NCI-H1105 (cell line): ENCODE measurements at regions not wholly inside any gene's neighbourhood (a gene's known extent, or its start where the extent isn't known, plus 50 kb on each side); places are given as distances from the start of the nearest gene placed in this dataset.
"Not testable (repeated sequence)": the region's sequence is repeated elsewhere in the genome, so short reads cannot be mapped to it uniquely, and the experiment has no call there.

ENCODE experiments used
- DNase-seq: peaks from one replicate; lab custom pipeline; 2025; lab: John Stamatoyannopoulos, UW

DNA sequence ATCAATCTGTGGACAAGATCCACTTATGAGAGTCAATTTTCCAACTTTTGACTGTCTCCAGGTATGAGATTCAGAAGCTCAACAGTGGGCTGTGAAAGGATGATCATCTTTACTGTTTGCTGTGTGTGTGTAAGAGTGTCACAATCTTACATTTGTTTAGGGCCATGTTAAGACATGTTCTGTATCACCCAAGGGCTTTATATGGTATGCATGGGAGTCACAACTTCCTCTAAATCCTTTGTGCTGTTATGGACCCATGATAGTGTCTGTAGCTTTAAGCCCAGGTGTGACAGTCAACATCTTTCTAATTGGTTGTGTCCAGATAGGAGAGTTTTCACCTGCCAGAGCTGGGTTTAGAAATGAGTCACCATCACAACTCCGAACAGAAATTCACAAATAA lies 70.2 kb downstream of the ZNF726 start:
- not testable (repeated sequence) for DNase-seq

DNA sequence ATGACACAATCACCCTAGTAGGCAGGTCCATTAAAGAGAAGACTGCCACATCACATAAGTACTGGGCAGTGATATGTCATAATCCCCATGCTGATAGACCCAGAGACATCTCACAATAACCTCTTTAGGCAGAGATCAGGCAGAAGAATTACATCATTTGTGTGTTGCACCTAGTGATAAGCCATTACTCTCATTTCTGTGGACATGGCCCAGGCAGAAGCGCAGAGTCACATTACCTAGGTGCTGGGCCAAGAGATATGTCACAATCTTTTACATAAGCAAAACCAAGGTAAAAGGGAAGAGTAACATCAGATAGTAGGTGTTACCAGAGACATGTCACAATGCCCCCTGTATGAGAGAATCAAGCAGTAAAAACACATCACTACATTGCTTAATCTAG lies 71.9 kb downstream of the ZNF726 start:
- no peak for DNase-seq

DNA sequence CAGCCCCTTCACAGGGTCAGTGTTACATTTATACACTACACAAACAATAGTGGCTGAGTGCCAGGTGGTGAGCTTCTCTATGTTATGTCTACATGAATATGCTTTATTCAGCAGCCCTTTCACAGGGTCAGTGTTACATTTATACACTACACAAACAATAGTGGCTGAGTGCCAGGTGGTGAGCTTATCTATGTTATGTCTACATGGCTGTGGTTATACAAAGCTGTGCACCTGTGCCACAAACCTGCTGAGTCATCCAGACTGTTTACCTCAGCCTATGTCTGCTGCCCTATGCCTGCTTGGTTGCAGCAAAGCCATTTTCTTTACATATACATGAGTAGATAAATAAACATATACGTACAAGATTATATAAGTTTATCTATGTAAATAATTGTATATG lies 76.5 kb downstream of the ZNF726 start:
- peak; percentile 48 for DNase-seq

DNA sequence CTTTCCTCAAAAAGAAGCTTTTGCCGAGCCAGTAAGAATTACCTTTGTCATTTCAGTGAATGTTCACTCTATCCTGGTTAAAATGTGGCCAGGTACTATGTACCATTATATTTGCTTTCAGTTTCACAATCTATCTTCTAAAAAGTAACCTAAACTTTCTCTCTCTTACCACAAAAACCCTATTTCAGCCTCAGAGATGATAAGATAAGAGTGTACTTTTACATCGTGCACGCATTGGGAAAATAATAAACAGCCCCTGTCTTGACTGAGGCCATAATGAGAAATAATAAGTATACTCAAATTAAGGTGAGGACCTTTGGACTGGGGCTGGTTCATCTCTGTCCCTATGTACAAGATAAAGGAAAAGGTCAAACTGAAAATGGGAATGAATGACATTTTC lies 77.7 kb downstream of the ZNF726 start:
- DNase-seq, result no peak

DNA sequence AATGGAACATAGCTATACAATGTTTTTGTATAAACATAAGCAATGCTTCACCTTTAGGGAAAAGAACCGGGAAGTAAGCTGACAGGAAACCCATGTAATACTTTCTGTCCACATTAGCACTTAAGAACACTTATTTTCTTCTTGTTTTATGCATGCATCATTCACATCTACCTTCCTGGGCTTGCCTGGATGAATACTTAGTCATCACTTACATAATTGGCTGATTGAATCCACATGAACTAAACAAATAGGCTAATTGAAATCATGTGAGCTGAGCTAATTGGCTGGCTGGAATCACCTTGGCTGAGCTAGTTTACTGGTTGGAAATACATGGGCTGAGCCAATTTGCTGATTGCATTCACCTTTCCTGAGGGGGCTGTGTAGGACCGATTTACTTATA lies 78.8 kb downstream of the ZNF726 start:
- DNase-seq, result no peak

DNA sequence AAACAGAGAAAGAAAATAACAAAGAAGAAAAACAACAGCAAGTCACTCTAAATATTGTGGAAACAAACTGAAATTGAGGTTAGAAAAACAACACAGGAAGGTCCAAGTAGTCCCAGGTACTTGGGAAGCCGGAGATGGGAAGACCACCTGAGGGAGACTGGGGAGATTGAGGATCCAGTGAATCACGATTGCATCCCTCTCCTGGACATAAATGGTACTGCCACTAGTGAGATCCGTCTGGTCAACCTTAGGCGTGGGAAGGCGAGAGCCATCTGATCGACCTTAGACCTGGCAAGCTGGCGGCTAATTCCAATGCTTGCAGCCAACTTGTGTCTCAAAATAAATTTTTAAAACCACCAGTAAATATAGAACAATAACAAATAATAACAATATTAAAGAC lies 81.9 kb downstream of the ZNF726 start:
- no peak for DNase-seq

DNA sequence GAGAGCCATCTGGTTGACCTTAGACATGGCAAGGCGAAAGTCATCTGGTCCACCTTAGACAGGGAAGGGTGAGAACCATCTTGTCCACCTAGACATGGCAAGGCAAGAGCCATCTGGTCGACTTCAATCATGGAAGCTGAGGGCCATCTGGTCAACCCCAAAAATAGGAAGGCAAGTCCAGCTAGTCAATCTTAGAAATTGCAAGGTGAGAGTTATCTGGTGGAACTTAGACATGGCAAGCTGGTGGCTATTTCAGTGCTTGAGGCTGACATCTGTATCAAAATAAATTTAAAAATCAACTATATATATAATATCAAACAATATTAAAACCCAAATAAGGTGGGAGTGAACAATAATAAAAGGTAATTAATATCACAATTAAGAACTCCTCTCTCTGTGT lies 83.9 kb downstream of the ZNF726 start:
- no peak for DNase-seq

DNA sequence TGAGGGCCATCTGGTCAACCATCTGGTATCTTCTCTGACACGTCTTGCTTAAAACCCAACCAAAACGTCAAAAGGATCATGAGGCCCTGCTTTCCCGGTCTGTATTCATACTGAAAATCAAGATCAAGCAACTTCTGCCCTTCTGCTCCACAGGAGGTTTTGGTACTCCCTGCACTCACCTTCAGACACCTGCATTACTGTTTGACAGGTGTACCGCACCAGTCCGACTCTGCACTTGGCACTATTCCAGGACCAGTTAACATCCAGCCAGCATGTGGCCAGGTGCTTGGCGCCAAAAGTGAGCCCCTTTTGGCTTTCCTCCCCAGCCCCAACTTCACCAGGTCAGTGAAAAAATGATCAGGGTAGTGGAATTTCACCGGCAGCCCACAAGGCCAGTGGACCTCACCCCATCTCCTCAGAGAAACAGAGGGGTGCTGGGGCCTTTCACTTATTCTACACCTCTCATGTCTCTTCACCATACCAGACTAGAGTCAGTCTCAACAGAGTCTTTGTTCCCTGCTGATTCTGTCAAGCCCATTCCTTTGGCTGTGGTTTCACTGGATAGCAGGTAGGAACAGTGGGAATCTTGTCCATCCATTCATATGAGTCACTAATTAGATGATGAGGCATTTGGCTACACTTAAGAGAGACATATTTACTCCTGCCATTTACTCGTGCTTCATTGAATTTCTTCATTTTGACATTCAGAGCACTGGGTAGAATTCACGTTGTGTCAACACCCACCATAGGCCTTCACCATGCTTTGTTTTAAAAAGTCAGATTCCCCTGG lies 85.3 kb downstream of the ZNF726 start:
- peak; percentile 21 for DNase-seq

DNA sequence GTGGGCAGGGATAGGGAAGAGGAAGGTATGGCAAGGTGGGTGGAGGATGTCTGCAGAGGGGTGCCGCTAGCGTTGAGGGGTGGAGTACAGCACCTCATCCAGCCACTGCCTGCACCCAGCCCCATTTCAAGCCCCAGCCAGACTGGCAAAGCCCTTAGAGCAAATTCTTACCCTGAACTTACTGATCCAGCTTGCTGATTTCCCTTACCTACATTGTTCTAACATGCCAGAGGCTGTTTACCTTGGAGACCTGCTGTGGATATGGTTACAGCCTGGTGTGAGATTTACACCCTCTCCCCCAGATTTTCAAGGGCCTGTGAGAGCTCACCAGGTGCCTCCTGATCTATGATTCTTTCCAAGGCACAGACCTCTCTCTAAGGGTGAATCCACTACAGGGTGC lies 86.0 kb downstream of the ZNF726 start:
- DNase-seq, result no peak

DNA sequence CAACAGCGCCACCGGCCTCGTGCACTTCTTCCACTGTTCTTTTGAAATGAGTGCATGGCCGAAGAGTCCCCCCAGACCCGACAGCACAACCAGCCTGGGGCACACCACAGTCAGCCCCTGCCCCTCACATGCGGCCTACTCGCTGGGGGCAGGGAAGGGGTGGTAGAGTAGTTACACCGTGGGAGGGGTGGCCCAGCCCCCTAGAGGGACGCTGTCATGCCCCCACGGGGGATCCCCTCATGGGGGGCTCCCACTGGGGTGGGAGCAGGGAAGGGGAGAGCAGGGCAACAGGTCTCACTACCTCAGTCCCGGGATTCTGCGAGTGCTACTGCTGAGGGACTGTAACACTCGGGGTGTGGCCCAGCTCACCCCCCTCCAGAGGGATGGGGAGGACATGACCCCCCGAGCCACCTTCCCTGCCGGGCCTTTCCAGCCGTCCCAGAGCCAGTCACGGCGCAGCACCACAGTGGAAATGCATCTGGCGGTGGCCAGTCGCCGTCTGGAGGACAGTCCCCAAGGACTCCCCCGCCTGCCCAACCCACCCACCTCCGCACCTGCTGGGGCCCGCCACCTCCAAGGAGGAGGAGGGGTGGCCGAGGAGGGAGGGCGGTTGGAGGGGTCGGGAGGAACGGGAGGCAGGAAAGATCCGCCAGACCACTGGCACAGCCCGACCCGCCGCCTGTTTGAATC lies 84.6 kb upstream of the ZNF254 start:
- no peak for DNase-seq

DNA sequence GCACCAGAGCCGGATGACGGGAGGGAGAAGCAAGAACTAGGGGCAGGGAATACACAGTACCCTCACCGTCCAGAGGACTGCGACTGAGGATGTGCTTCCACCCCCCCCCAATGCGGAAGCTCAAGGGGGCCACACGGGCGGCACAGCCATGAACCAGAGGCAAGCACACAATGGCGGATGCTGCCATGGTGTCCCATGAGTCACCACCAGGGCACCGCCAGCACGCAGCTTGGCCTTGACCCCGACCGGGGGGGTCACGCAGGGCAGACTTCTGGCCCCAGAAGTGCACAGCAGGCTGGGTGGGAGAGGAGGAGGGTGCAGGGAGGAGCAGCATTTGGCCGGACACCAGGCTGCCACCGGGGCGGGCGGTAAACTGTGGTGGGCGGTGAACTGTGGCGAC lies 83.5 kb upstream of the ZNF254 start:
- no peak for DNase-seq

DNA sequence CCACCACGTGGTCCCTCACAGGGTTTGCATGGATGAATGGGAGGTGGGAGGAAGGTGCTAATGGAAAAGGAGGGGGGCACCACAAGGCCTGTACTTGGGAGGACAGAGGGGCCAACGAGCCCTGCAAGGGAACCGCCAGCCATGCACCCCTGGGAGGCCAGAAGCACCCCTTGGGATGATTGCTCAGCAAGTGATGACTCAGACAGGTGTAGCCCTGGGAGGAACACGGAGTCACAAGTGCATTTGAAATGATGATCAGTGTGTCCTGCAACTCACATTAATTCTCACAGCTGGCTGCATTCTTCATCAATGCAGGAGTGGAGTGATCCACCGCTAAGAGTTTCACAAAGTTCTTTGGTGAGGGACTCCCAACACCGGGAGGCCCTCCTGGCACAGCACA lies 82.8 kb upstream of the ZNF254 start:
- no peak for DNase-seq

DNA sequence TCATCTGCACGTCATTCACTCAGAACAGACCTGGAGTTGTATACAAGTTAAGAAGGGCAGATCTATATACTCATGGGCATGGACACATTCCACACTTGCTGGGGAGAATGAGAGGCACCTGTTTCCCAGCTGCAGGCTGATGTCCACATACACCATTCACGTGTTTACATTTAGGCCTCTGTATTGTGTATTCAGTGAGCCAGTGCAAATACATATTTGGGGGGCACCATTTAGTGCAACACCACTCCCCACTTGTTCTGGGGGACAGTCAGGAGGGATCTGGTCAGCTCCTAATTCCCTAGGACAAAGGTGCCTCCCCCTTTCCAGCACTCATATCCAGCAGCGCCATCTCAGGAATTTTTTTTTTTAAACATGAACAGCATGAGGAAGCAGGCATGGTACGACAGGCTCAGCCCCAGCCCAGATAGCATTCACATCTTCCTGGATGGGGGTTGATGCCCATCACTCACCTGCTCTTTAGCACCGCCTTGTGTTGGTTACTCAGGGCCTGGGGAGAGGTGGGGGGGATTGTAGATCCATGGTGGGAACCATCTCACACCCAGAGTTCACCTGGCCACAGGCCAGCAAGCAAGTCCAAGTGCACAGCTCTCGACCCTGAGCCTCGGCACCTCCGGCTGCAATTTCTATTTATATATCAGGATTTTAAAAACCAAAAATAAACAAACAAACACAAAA lies 56.9 kb upstream of the ZNF254 start:
- DNase-seq, result no peak

DNA sequence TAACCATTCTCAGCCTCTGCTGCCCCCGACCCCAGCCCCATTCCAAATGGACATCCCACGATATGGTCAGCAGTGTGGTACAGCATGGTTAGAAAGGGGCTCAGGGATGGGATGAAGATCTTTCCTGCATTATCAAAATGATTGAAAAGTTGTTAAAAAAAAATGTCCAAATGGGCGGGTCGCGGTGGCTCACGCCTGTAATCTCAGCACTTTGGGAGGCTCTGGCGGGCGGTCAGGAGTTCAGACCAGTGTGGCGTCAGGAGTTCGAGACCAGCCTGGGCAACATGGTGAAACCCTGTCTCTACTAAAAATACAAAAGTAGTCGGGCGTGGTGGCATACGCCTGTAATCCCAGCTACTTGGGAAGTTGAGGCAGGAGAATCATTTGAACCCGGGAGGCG lies 54.3 kb upstream of the ZNF254 start:
- no peak for DNase-seq

DNA sequence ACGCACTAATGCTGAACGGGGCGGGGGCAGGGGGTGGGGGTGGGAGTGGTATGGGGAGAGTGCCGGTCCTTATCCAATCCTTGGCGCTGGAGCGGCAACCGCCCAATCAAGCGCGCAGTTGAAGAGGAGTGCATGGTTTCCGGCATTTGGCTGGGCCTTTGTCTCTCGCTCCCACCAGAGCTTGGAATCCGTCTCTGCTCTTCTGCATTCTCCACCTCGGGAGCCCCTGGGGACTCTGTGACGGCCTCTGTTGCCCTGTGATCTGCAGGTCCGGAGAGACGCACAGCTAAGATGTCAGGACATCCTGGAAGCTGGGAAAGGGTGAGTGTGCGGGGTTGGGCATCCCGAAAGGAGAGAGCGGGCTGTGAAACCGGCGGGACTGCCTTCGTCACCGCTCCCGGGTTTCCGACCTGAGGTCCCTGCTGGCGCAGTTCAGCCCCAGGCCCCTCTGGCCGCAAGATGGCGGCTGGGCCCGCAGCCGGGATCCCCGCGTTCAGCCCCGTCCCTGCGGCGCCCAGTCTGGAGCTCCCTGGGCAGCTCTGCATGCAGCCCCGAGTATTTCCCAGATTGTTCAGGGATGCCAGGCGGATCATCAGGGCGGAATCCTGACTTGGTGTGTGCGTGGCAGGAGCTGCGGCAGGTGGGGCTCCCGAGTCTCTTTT lies 53.6 kb upstream of the ZNF254 start:
- DNase-seq, result peak; percentile 86

DNA sequence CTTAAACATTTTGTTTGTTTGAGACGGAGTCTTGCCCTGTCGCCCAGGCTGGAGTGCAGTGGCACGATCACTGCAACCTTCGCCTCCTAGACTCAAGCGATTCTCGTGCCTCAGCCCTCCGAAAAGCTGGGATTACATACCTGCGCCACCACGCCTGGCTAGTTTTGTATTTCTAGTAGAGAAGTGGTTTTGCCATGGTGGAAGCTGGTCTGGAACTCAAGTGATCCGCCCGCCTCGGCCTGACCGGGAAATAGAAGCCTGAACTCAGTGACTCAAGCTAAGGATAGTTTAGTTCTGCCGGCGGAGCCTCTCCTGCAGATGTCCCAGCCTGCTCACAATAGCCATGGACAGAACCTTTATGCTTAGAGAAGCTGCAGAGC lies 53.0 kb upstream of the ZNF254 start:
- DNase-seq, result peak; percentile 60

DNA sequence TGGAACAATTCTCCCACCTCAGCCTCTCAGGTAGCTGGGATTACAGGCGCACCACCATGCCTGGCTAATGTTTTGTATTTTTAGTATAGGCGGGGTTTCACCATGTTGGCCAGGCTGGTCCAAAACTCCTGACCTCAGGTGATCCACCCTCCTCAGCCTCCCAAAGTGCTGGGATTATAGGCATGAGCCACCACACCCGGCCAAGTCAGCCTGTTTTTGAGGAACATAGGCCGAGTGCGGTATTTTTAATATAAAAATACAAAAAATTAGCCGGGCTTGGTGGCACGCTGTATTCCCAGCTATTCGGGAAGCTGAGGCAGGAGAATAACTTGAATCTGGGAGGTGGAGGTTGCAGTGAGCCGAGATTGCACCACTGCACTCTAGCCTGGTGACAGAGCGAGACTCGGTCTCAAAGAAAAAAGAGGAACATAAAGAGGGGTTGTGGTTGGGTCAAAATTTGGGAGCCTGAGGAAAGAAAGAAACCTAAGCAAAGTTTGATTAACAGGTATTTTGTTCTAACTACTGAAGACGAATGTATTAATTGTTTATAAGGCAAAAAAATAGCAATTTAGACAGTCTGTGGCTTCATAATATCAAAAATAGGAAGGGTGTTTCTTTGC lies 51.6 kb upstream of the ZNF254 start:
- not testable (repeated sequence) for DNase-seq
